CD4-positive, alpha-beta T cell treated with Interleukin-17A for 1 hour (primary cell): ENCODE measurements at regions not wholly inside any gene's neighbourhood (a gene's known extent, or its start where the extent isn't known, plus 50 kb on each side); places are given as distances from the start of the nearest gene placed in this dataset.

Source experiments
- DNase-seq: peaks from one replicate; pipeline ENCODE4 v3.0.0-alpha.2; 2020

GRCh38 chr2:198782734-198783133, 675.0 kb downstream of the SATB2 start:
- no peak for DNase-seq

- DNase-seq = no peak
Measured at GRCh38 chr2:198776616-198777406, 680.9 kb downstream of the SATB2 start.

DNA sequence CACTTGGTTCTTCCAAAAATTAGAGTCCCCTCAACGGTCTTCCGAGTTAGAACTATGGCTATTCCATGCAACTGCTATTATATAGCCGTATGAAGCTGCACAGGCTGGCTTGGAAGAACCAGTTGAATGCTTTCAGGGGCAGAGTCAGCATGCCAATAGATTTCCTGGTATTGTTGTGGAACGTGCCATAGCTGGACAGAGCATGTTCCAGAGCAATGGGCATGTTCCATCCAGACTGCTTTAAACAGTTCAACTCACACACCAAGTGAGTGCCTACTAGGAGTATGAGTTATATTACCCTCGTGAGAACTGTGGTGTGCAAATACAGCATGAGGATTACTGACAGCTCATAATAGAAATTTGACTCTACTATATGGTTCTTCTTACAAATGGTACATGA, 682.0 kb downstream of the SATB2 start:
- no peak for DNase-seq

DNA sequence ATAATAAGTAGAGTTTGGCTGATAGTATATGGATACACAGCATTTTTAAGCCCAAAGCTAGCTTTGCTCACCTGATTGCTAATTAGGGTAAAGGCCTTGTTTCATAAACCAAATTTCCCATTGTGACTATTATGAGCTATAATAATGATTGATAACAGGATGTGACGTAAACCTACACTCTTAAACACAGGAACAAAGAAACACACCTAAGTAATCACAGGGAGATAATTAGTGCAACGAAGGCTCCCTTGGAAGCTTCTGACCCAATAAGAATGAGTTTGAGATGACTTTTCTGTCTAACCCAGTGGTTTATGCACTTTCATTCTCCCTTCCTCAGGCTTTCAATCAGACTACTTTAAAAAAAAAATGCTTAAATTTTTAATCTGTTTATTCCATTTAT, 683.2 kb downstream of the SATB2 start:
- DNase-seq = no peak

- DNase-seq = no peak
Measured at GRCh38 chr2:198767694-198768093, 690.0 kb downstream of the SATB2 start.

- DNase-seq = no peak
Measured at GRCh38 chr2:198763793-198764192, 693.9 kb downstream of the SATB2 start.

- DNase-seq = no peak
Measured at GRCh38 chr2:198762441-198762840, 695.3 kb downstream of the SATB2 start.

DNA sequence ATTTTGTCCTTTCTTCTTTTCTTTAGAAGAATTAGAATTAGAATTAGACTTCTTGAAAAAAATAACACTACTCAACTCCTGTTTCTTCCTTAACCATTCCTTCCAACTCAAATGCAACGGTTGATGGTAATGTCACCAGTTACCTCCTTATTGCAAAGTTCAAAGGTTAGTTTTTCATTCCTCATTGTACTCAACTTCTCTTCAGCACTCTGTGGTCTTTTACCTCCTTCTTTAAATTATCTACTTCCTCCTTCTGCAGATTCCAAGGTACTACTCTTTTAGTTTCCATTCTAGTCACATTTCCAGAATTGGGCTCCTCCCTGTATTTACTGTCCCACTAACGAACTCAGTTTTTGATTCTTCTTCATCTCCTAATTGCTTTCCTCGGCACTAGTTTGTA, 700.7 kb downstream of the SATB2 start:
- DNase-seq = no peak

DNA sequence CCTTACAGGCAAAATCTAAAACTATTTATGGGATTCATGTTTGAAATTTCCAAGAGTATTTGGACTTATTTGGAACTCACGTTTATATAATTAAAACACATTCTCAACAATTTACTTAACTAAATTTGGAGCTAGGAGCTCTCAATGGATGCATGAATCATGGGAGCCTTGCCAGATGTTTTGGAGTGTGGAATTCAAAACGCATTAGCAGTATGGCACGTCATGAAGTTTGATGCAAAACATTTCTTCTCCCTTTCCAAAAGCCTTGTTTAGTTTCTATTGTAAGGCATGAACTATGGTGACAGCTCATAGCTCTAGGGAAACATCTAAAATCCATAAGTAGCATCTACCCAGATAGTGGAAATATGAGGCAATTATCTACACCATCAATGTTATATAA, 701.6 kb downstream of the SATB2 start:
- no peak for DNase-seq

GRCh38 chr2:198753101-198753500, 704.6 kb downstream of the SATB2 start:
- DNase-seq = no peak

DNA sequence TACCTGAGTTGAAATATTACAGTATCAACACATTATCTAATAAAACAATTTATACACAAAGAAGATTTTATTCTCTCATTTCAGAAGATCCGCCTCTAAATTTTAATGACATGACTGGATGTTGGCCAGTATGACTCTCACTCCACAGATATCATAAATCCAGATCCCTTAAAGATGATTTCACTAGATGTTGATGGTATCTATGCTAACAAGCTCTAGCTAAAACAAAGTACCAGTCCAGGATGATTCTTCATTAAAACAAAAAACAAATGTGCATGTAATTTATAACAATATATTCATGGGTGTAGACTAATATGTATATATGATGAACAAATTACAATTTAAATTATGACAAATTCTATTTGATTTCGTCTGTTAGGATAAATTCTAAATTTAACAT, 708.4 kb downstream of the SATB2 start:
- DNase-seq = no peak

- DNase-seq = no peak
Measured at GRCh38 chr2:198731842-198732399, 725.8 kb downstream of the SATB2 start.

DNA sequence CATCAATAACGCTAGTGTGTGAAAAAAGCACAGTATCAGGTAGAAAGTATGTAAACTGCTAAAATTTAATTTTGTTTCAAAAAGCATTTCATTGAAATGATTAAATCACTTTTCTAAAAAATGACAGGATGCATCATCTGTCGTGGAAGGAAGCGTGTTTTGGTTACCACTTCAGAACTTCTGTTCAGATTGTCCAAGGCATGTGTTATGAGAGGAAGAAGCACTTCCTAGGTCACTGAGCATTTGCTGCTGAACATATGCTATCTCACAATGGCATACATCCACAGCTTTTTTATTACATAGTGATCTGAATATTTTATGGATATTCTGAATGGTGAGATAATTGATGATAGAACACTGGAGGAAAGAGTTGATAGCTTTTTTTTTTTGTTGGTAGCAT, 737.5 kb downstream of the SATB2 start:
- no peak for DNase-seq

DNA sequence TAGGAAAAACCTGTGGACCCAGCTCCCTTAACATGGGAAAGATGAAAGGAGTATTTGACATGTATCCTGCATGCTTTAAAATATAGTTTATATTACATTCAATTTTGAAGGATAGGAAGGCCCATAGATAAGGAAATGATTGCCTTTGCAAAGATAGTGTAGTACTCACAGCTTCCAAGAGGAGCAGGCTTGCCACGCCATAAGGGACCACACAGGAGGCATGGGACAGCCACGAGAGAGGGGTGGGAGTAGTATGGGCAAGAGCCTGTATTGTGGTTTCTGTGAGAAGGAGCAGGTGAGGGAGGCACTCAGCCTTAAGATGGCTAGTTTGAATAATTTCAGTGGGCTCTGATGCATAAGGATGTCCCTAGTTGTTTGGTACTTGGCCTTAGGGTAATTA, 740.3 kb downstream of the SATB2 start:
- no peak for DNase-seq

DNA sequence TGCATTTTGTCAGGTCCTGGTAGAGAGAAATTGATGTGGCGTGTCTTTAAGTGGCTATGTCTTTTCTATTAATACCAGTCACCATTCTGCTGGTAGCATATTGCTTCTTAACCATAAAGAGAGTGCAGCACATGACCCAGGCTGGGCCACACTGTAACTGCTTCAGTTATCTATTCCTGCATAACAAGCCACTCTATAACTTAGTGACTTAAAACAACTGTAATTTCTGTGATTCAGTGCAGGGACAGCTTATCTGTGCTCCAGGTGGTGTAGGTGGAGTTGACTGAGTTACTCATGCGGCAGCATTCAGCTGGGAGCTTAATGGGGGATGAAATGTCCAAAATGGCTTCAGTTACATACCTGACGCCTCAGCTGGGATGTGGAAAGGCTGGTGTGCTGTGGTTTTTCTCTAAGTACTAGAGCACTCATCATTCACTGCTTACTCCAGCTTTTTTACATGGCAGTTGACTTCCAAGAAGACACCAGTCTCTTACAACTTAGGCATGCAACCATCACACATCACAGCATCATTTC, 742.4 kb downstream of the SATB2 start:
- no peak for DNase-seq

GRCh38 chr2:198712485-198712884, 745.3 kb downstream of the SATB2 start:
- no peak for DNase-seq

- DNase-seq = no peak
Measured at GRCh38 chr2:198711484-198711883, 746.3 kb downstream of the SATB2 start.

DNA sequence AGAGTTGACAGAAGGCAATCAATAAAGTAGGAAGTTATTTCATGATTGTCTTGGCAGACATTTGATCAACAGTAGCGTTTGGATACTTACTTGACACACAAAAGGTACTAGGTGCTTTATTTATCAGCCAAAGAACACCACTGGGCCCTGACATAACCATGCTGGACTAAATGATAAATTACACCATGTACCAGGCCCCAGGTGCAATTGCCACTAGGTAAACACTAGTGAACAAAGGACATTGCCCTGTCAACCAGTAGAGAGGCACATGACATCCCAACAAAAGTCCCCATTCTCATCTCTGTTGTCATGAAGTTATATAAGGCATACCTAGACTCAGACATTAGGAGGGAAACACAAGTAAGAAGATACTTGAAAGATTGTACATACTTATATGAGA, 747.2 kb downstream of the SATB2 start:
- DNase-seq = no peak

DNA sequence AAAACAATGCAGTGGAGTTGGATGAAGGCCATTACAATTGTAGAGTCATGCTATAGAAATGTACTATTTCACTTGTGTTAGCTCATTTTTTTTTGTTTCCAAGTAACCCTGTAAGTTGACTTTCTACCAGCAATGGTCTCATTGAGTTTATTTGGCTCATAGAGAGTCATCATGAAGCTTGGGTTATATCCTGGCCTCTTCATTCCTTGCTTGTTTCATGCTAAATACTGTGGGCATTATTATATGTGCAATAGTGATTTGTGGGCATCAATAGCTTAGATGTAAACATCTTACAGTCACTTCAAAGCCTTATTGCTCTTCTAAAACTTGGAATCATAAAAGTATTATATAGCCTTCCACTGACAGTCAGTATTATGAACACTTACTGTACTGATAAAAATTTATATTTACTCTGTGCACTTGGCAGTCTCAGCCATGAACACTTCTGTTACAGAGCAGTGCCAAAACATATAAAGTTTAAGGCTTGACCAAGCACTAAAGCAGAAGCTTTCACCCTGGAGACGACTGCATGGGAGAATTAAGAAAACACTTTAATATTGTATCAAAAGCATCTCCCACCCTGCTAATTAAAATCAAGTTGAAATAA, 751.2 kb downstream of the SATB2 start:
- DNase-seq = no peak

- no peak for DNase-seq
Measured at GRCh38 chr2:198703281-198703680, 754.5 kb downstream of the SATB2 start.

GRCh38 chr2:198702796-198703195, 754.9 kb downstream of the SATB2 start:
- no peak for DNase-seq

GRCh38 chr2:198701481-198701880, 756.3 kb downstream of the SATB2 start:
- no peak for DNase-seq

DNA sequence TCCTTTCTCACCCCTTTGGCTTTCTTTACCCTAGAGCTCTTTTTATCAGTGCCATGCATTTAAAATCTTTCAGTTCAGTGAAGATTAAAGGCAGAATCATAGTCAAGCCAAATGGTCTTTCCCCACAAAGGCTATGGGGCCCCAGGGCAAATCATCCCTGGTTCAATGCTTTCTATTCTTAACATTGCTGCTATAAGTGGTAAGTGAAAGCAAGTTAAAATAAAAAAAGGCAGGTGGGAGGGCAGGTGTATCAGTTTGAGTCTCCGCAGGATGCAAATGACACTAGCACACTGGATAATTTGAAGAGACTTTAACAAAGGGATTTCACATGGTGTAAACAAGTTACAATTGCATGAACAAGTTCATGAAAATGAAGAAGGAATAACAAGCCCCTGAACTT, 757.4 kb downstream of the SATB2 start:
- no peak for DNase-seq

GRCh38 chr2:198698230-198698629, 759.5 kb downstream of the SATB2 start:
- DNase-seq = no peak
